Occipital lobe (tissue), 1 donor: ENCODE measurements at regions not wholly inside any gene's neighbourhood (a gene's known extent, or its start where the extent isn't known, plus 50 kb on each side); places are given as distances from the start of the nearest gene placed in this dataset.

ENCODE experiments used
- DNase-seq: peaks from one replicate; lab custom pipeline; 2025; lab: John Stamatoyannopoulos, UW

DNA sequence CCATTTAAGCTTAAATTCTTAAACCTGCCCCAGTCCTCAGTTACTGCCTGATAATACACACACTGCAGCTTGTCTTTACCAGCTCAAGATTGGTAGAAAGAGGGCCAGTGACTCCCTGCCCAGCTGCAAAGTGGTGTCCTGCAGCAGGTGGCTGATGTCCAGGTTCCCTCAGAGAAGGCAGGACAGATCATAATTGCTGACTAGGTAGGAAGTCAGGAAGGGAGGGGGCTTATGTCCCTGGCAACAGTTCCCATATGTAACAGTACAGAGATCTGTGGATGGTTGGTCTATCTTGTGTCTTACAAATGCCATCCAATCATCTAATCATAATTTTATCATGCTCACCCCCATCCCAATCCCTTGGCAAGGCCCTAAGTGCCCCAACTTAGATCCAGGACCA is 492.1 kb upstream of the PPP2R3A start:
- DNase-seq: no peak

GRCh38 chr3:135487261-135487660 is 478.3 kb upstream of the PPP2R3A start:
- DNase-seq: peak; percentile 9

DNA sequence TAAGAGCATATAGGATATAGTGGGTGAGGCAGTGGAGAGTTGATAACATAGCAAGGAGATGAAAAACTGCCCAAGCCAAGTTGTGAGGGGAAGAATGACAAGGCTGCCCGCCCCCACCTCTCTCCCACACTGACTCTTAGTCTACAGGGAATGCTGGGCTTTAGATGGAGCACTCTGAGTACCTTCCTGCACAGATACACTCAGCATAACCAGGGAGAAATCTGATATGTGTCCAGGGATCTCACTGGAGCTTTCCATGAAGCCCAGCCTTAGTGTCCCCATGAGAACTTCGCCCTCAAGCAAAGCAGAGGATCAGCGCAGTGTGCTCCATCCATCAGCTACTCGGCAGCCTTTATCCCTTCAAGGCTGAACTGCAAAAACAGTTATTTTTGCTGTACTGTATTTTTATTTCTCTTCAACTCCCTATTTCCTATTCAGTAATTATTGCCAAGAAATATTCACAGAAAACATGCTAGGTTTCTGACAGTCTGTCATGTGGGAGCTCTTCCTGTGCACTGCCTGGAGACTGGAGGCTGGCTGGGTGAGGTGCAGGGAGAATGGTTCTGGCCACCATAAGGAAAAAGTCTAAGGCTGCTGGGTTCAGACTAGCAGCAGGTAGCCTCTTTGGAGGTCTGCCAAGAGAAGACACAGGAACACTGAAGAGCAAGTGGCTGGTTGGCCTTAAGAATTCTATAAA is 475.2 kb upstream of the PPP2R3A start:
- no peak for DNase-seq

- DNase-seq: no peak
Measured at GRCh38 chr3:135491491-135492205, 473.9 kb upstream of the PPP2R3A start.

DNA sequence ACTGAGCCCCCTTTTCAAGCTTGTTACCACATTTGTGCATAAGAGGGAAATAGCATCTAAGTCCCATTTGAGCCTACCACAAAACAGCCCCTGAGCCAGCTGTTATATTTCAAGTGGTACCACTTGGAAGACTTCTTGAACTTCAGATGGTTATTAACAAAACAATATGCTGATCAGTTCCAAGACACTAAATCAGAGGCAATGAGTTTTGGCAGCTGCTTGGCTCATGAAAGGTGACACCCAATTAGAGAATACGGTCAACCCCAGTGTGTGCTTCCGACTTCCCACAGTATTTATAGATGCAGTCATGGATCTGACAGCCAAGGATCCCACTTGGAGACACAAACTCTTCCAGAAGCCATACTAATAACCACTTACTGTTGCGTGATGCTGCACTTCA is 469.6 kb upstream of the PPP2R3A start:
- DNase-seq: no peak

GRCh38 chr3:135497979-135498378 is 467.5 kb upstream of the PPP2R3A start:
- no peak for DNase-seq

DNA sequence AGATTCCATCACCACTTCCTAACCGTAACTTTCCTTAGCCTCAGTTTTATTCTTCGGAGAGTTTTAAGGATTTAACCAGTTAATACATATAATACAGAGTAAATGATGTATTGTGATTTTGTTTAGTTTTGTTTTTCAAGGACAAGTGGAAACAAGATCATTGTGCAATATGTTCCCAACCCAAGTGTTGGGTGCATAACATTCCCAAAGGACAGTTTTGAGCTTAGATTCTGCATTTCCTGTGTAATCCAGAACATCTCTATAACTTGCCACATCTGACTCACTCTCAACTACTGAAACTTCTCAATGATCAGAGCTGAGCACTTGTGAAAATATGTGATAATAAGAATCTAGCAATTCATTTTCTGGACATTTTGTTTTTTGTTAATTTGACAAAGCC is 466.1 kb upstream of the PPP2R3A start:
- DNase-seq: no peak

GRCh38 chr3:135500034-135500433 is 465.5 kb upstream of the PPP2R3A start:
- no peak for DNase-seq

DNA sequence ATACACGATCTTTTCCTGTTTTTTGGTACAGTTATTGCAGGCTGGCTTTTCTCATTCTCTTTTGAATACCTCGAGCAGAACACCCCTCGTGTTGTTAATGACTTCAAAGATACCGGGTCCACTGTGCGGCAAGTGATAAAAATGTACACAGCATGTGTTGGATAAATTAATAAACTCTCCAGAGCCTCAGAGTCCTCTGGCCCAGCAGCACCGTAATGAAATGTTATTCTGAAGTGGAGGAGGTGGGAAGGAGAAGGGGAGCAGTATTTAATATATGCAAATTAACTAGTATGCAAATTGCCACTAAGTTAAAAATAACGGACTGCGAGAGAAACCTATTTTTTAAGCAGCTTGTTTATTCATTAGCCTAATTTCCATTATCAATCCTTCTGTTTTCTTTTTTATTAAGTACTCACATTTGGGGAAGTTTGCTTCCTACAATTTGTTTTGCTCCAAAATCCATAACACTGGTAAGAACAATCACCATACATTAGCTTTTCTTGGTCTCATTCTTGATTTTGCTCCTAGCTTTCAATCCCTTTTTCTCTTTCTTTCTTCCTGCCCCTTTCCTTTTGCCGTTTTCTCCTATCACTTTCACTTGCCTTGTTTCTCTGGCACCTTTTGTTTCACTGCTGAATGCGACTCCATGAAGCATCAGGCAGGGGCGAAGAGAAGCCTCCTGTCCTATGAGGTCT is 462.3 kb upstream of the PPP2R3A start:
- DNase-seq: no peak

- peak; percentile 86 for DNase-seq
Measured at GRCh38 chr3:135503760-135504686, 461.5 kb upstream of the PPP2R3A start.

- DNase-seq: no peak
Measured at GRCh38 chr3:135513106-135514059, 452.1 kb upstream of the PPP2R3A start.

DNA sequence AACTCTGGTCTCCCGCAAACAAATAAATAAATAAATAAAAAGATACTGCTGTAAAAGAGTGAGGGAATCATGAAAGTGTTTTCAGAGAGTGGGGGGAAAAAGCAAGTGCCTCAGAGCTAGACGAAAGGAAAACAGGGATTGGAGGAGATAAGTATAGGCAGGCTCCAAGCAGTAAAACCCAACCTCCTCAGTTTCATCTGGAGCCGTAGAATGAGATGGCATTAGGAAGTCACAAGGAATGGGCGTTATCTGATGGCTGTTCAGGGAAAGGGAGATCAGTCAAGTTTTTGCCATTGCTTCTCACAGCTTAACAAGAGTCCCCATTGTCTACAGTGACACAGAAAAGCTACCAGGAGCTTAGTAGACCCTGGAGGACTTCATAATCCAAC is 451.5 kb upstream of the PPP2R3A start:
- no peak for DNase-seq

- DNase-seq: no peak
Measured at GRCh38 chr3:135516143-135516542, 449.4 kb upstream of the PPP2R3A start.

DNA sequence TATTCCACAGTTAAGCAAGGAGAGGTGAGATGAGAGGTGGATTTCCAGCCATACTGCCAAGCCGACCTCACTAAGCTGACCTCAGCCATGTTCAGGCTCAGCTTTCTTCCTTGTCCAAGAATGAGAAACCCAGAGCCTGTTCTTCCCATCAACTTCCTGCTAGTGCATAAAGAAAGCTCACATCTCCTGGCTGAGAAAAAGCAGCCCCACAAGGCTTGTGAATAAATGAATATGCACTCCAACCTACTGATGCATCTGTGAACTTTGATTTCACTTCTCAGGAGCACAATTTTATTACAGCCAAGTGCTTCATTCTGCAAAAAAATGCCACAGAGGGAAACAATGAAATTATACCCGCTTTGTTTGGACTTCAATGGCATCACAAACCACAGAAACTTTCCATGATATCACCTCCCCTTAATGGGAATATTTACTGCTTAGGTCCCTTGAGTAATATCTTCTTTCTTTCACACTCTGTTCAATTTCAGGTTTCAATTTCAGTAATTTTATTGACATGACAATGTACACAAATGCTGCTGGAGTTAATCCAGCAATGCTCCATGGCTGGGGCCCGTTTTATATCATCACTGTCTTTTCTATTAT is 437.0 kb upstream of the PPP2R3A start:
- DNase-seq: no peak

GRCh38 chr3:135532021-135532420 is 433.5 kb upstream of the PPP2R3A start:
- DNase-seq: no peak

- no peak for DNase-seq
Measured at GRCh38 chr3:135538123-135538522, 427.4 kb upstream of the PPP2R3A start.

- no peak for DNase-seq
Measured at GRCh38 chr3:135539351-135539750, 426.2 kb upstream of the PPP2R3A start.

- no peak for DNase-seq
Measured at GRCh38 chr3:135539854-135540253, 425.7 kb upstream of the PPP2R3A start.

GRCh38 chr3:135549928-135550494 is 415.5 kb upstream of the PPP2R3A start:
- no peak for DNase-seq

DNA sequence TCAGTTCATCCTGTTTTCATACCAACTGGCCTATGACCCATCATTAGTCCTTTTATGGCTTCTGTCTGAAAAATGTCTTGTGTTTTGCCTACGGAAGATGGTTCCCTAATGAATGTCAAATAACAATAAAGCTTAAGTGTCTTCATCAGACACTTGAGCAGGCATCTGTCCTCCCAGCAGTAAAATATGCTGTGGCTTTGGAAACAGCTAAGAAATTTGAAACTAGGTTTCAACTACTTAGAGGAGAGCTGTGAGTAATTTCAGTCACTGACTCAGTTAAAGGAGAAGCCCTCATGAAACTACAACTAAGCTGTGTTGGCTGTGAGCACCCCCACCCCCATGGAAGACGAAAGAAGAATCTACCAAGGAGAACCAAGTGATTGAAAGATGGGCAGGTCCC is 409.4 kb upstream of the PPP2R3A start:
- DNase-seq: no peak
